ENCODE measurements at regions not wholly inside any gene's neighbourhood (a gene's known extent, or its start where the extent isn't known, plus 50 kb on each side); places are given as distances from the start of the nearest gene placed in this dataset.

- no peak for TF ChIP-seq CTCF (IDR thresholded peaks at IDR 0.05; ENCODE audit: low read length)
- no peak for TF ChIP-seq EZH2 (optimal IDR thresholded peaks at IDR 0.05; ENCODE audit: low read depth, low read length)
- TF ChIP-seq EZH2phosphoT487 (IDR thresholded peaks at IDR 0.05; ENCODE audit: low read length), result no peak
These were observed 1021.8 kb upstream of the INTU start for GRCh38 chr4:126610933-126611332.
